ENCODE measurements at regions not wholly inside any gene's neighbourhood (a gene's known extent, or its start where the extent isn't known, plus 50 kb on each side); places are given as distances from the start of the nearest gene placed in this dataset.
"Not testable (repeated sequence)": the region's sequence is repeated elsewhere in the genome, so short reads cannot be mapped to it uniquely, and the experiment has no call there.

DNA sequence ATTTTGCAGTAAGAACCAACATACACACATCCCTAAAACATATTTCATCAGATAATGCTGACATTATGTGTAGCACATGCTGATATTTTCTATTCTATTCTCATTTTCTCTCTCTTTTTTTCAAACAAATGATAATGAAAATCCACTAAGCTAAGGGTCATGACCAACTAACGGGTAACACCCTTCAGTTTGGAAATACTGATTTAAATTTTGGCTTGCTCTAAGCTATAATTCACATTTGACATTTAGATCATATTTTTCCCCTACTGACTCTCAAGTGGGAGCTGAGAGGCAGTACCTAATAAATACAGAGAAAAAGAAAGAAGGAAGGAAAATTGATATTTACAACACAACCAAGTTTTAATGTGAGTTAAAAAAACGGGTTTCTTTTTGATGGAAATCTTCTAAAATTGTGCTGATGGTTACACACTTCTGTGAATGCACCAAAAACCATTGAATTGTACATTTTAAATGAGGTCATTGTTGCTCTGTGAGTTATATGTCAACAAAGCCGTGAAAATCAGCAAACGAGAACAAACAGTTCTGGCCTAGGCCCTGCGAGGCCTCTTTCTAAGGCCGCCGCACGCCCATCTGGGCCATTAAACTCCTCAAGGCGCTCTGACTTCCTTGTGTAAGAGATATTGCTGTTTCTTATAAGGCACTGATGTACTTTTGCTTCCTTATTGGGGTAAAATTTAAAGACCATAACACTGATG lies 124.2 kb downstream of the GALR1 start:
- no peak for DNase-seq (ENCODE audit: low spot score)

GRCh38 chr18:77374446-77374805 lies 124.8 kb downstream of the GALR1 start:
- no peak for DNase-seq (ENCODE audit: low spot score)

DNA sequence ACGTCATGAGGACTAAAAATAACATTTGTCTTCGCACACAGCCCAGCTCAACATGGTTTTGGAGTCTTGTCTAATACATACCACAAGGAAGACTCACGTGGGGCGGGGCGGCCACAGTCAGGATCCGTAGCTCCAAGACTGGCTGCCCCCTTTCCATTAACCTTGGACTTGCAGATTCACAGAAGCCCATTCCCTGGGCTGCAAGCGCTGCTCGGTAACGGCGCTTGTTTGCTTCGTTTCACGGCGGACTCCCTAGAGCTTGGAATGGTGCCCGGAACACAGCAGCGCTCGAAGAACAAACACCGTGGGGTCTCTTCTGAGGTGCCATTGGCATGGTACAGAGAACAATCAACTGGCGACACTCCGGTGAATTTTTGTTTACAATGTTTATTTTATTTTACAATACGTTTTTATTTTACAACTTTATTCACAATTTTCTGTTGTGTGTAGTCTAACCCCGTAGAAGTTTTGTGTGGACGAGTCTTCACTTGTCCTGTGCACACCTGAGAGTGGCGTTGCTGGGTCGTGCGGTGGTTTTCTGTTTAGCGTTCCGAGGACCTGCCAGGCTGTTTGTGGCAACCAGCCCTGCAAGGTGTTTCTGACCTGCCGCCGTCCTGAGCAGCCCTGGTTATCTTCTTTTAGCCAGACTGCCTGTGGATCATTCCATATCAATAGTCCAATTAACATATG lies 126.5 kb downstream of the GALR1 start:
- DNase-seq (ENCODE audit: low spot score) = no peak

GRCh38 chr18:77376733-77377094 lies 127.1 kb downstream of the GALR1 start:
- DNase-seq (ENCODE audit: low spot score) = no peak

DNA sequence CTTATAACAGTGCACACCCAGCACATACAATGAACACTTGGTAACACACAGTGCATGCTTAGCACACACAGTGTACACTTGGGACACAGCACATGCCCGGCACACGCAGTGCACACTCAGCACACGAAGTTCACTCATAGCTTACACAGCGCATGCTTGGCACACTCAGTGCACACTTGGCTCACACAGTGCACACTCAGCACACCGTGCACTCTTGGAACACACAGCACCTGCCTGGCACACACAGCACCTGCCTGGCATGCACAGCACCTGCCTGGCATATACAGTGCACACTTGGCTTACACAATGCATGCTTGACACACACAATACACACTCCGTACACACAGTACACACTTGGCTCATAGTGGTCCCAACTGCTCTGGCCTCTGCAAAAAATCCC lies 128.2 kb downstream of the GALR1 start:
- no peak for DNase-seq (ENCODE audit: low spot score)

DNA sequence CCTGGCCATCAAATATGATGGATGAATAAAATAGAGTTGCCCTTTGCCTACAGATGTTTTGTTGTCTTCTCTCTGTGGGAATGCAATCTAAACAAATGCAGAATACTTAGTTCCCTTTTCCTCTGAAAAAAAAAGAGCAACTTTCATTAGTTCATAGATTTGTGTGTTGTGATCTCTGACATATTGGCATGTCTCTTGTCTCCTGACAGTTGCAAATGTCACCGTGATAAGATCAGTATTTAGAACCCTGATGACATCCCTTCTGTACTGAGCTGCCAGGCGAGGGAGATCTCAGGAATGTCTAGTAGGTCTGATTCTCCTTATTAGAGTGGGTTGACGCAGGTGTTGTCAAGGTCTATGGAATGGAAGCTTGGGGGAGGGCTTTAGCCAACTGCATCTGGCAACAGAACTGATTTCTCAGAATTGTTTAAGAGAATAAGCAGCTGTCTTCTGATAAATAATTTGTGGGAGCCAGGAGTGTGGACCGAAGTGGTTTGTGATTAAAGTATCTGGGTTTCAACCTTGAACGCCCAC lies 130.4 kb downstream of the GALR1 start:
- no peak for DNase-seq (ENCODE audit: low spot score)

- DNase-seq (ENCODE audit: low spot score) = no peak
These were observed 131.0 kb downstream of the GALR1 start for GRCh38 chr18:77380695-77381094.

DNA sequence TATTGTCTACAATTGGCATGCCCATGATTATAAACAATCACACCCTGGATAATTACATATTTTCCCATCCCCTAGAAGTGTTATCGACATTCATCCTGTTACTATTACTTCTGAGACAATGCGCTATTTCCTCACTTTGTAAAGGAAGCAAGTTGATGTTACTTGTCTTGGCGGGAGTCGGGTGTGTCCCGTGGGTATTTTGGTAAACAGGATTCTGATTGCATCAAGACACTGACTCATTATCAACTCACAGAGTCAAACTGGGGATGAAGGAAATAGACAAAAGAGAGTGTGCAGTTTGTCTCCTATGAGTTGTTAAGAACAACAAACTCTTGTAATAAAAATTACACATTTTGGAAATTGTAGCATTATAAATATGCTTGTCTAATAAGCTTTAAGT lies 142.7 kb downstream of the GALR1 start:
- DNase-seq (ENCODE audit: low spot score) = no peak

DNA sequence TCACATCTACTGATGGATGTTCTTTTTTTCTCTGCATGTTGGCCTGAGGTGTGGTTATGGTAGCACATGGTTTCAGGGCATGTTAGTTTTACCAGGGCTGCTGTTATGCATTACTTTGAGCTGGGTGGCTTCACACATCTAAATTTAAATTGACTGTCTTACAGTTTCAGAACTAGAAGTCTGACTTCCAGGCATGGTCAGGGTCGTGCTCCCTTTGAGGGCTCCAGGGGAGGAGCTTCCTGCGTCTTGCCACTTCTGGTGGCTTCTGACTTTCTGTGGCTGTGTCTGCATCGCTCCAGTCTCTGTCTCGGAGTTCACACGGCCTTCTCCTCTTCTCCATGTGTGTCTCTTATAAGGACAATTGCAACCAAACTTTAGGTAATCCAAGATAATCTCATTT lies 143.9 kb downstream of the GALR1 start:
- DNase-seq (ENCODE audit: low spot score) = no peak

- no peak for DNase-seq (ENCODE audit: low spot score)
These were observed 146.3 kb downstream of the GALR1 start for GRCh38 chr18:77395953-77396352.

- no peak for DNase-seq (ENCODE audit: low spot score)
These were observed 147.4 kb downstream of the GALR1 start for GRCh38 chr18:77397056-77397455.

- no peak for DNase-seq (ENCODE audit: low spot score)
These were observed 148.0 kb downstream of the GALR1 start for GRCh38 chr18:77397617-77398016.

- no peak for DNase-seq (ENCODE audit: low spot score)
These were observed 150.9 kb downstream of the GALR1 start for GRCh38 chr18:77400561-77400960.

- no peak for DNase-seq (ENCODE audit: low spot score)
These were observed 151.5 kb downstream of the GALR1 start for GRCh38 chr18:77401173-77401572.

DNA sequence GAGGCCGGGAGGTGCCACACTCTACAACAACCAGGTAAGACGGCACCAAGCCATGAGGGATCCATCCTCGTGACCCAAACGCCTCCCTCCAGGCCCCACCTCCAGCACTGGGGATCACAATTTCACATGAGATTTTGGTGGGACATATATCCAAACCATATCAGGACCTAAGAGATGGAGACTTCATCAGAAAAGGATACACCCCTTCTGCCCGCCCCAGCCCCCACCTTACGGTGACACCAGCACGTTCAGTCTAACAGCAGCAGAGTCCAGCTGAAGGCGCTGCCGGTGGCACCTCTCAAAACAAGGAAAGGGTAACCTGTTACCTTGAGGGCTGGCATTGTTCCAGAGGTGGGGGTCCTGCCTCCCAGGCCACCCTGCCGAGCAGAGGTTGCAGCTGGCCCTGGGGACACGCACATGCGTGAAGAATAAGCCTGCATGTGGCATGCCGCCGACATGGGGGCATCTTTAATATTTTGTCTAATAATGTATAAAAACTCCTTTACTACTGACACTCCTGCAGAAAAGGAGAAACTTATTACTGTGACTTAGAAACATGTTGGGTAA lies 154.4 kb downstream of the GALR1 start:
- DNase-seq (ENCODE audit: low spot score) = no peak

DNA sequence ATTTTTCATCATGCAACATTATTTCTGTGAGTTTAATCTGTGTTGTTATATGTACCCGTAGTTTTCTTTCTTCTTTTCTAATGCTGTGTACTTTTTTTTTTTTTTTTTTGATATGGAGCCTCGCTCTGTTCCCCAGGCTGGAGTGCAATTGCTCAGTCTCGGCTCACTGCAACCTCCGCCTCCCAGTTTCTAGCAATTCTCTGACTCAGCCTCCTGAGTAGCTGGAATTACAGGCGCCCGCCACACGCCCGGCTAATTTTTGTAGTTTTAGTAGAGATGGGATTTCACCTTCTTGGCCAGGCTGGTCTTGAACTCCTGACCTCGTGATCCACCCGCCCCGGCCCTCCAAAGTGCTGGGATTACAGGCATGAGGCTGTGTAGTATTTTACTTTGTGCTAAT lies 155.4 kb downstream of the GALR1 start:
- DNase-seq (ENCODE audit: low spot score) = no peak

DNA sequence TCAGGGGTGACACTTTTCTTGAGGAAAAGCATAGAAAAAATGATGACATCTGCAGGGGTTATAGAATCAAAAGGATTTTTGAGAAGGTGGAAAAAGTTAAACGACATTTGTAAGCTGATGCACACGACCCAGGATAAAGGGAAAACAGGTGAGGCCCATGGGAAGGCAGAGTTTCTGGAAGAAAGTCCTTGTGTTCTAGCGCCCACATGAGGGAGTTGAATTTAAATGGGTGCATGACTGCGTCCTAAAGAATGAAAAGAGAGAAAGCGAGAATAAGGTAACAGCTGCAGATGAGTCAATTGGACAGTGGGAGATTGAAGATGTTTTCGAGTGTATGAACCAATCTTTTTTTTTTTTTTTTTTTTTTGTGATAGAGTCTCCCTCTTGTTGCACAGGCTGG lies 158.1 kb downstream of the GALR1 start:
- no peak for DNase-seq (ENCODE audit: low spot score)

GRCh38 chr18:77421546-77421945 lies 171.9 kb downstream of the GALR1 start:
- DNase-seq (ENCODE audit: low spot score) = not testable (repeated sequence)

DNA sequence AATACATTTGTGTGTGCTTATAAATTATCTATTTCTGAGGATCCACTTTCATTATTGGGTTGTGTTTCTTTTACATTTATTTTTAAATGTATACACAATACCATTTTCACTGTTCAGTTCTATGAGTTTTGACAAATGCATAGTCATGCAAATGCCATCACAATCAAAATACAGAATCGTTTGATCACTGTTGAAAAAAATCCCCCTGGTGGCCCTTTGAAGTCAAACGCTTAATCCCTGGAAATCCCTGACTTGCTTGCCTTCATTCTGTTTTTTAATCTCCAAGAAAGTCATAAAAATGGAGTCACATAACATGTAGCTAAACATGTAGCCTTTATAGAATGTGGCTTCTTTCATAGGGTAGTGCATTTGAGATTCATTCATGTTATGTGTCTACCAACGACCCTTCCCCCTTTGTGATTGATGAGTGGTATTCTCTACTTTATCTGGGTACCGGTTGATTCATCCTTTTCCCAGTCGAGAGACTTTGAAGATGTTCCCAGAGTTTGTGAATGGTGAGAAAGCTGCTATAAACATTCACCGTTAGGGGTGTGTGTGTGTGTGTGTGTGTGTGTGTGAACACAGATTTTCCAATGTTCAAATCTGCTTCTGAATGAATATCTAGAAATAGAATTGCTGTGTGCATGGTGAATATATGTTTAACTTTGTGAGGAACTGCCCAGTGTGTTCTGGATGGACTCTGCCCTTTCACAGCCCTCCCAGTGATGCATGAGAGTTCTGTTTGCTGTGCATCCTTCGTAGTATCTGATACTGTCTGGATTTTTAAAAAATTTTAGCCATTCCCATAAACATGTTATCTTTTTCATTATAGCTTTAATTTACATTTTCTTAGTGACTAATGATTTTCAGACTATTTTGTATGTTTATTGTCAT lies 173.6 kb downstream of the GALR1 start:
- no peak for DNase-seq (ENCODE audit: low spot score)

GRCh38 chr18:77433076-77433475 lies 183.4 kb downstream of the GALR1 start:
- DNase-seq (ENCODE audit: low spot score) = no peak

- no peak for DNase-seq (ENCODE audit: low spot score)
These were observed 190.2 kb downstream of the GALR1 start for GRCh38 chr18:77439888-77440287.

DNA sequence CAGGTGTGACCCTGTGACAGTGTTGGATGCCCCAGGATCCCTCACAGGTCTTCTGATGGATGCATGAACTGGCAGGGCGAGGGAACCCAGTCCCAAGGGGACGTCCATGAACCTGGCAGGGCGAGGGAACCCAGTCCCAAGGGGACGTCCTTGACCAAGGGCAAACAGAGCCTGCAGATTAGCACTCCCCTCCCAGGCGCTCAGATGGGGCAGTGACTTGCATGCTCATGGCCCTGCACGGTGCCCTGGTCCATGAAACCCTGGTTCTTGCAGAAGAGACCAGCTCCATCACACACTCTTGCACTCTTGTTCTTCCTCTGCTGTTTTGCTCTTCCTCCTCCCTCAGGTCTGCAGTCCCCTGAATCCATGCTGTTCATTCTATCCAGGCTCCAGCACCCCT lies 192.7 kb downstream of the GALR1 start:
- no peak for DNase-seq (ENCODE audit: low spot score)

Data from germinal center (tissue), 1 donor.